Erythroblast (primary cell): ENCODE measurements at regions not wholly inside any gene's neighbourhood (a gene's known extent, or its start where the extent isn't known, plus 50 kb on each side); places are given as distances from the start of the nearest gene placed in this dataset.
"Not testable (repeated sequence)": the region's sequence is repeated elsewhere in the genome, so short reads cannot be mapped to it uniquely, and the experiment has no call there.

ENCODE experiments used
- GATA1 ChIP-seq: IDR thresholded peaks from 2 replicates; pipeline ENCODE4 v1.6.1; 2011; ENCODE audit warnings: low read depth, mild to moderate bottlenecking, control low read depth, low read length, moderate library complexity
- POLR2A ChIP-seq: IDR thresholded peaks from 2 replicates; pipeline ENCODE4 v1.6.1; 2011; ENCODE audit warnings: mild to moderate bottlenecking, low read length

DNA sequence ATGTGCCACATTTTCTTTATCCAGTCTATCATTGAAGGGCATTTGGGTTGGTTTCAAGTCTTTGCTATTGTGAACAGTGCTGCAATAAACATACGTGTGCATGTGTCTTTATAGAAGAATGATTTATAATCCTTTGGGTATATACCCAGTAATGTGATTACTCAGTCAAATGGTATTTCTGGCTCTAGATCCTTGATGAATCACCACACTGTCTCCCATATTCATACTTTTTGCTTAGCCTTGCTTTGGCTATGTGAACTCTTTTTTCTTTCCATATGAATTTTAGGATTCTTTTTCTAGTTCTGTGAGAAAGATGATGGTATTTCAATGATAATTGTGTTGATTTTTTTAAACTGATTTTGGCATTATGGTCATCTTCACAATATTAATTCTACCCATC, 530.1 kb downstream of the SLC6A15 start:
- TF ChIP-seq POLR2A, GATA1: not testable (repeated sequence)
